Embryonic facial prominence (tissue), 1 donor: ENCODE measurements at regions not wholly inside any gene's neighbourhood (a gene's known extent, or its start where the extent isn't known, plus 50 kb on each side); places are given as distances from the start of the nearest gene placed in this dataset.

Experiments used
- DNase-seq: peaks from one replicate; pipeline ENCODE4 v3.0.0-alpha.2; 2016; ENCODE audit errors: extremely low spot score

DNA sequence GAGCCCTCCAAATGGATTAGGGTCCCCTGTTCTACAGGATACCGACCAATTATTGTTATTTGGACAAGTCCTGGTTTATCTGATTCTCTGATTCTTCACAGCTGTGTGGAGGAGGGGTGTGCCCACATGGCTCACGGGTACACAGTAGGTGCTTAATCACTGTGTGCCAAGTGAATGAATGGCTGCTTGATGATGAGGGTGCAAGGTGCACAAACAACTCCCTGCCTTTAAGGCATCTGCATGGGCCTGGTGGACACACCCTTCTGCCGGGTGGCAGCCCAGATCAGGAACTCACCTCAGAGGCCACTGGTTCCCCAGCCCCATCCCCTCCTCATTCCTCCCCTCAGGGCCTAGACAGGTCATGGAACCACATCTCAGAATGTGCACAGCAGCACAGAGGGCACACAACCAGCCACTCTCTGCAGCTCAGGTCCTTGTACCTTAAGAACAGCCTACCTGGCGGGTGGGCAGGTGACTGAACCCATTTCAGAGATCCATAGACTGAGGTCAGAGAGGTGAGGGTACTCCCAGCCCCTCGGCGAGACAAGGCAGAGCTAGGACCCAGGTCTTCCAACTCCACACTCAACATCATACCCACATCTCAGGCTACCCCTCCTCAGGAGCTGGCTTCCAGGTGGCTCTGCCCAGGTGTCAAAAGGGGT lies 50.3 kb downstream of the SHANK2 start:
- DNase-seq: no peak

DNA sequence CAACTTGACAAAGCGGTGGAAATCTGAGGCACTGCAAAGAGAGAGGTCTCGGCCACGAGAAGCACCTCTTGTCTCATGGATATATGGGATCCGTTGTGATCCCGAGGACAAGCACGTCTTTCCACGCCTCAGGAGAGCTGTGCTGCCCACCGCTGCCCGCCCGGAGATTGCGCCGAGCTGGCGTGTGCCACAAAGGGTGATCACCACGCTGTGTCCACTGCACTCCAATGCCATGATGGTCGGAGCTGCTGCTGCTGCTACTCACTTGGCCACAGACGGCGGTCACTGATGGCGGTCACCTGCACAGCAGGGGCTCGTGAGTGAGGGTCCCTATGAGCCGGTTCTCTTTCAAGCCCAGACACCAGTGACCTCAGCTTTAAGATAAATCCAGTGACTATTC lies 51.1 kb downstream of the SHANK2 start:
- DNase-seq: no peak

DNA sequence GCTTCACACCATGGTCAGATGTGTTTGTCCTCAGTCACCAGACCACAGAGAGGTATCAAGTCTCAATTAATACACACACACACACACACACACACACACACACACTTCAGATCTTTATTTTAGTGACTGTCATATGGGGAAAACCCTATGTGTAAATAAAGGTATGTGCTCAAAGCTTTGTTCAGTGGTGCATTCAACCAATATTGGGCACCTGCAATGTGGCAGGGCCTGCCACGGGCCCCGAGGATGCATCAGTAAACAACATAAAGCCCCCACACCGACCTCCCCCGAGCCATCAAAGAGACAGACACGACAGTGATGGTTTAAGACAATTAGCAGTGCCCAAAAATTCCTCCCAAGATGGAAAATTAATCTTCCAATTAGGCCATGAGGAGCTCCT lies 51.6 kb downstream of the SHANK2 start:
- DNase-seq: no peak

DNA sequence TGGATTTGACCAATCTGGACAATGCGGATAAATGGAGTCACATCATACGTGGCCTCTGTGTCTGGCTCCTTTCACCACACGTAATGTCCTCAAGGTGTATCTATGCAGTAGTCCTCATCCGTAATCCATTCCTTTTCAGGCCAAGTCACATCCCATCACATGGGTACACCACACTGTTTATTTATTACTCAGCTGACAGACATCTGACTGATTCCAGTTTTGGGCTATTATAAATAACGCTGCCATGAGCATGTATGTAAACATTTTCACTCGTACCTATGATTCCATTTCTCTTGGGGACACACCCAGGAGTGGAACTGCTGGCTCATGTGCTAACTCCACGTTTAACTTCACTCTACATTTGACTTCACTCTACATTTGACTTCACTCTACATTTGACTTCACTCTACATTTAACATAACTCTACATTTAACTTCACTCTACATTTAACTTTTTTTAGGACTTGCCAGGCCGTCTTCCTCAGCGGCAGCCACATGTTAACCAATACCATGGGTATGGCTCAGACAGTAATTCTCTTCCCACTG lies 52.1 kb downstream of the SHANK2 start:
- DNase-seq: no peak

DNA sequence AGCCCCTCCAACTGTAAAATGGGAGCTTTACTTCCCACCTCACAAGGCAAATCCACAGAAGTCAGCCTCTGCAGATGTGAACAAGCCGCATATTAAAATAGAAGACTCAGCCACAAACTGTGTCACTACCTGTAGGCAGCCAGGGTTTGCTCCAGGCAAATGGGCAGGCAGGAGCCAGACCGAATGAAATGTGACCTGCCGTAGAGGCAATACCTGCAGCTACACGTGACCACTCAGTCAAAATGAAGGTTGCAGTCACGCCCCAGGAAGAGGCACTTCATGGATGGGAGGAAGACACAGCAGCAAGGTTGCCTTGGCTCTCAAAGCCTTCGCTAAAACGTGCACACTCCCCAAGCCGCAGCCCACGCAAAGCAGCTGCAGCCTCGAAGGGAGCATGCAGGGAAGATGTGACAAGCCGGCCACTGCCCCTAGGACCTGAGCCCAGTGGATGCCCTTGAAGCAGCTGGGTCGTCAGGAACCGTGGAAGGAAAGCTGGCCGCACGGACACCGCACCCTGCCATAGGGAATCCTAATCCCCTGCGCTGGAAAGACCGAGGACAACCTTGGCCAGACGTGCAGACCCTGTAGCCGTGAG lies 53.1 kb downstream of the SHANK2 start:
- DNase-seq: no peak

DNA sequence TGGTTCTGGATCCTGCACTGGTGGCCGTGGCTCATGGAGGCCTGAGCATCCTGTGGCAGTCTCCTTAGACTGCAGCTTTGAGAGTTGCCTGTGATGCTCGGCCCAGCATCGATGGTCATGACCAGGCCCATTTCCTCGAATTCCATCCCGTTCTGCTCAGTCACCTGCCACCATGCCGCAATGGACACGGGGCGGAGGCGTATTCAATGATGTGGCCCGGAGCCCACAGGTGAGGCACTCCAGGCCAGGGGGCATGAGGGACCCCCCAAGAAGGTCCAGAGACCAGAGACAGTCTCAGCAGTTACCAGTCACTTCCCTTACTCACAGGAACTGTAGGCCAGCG lies 53.6 kb downstream of the SHANK2 start:
- DNase-seq: no peak

DNA sequence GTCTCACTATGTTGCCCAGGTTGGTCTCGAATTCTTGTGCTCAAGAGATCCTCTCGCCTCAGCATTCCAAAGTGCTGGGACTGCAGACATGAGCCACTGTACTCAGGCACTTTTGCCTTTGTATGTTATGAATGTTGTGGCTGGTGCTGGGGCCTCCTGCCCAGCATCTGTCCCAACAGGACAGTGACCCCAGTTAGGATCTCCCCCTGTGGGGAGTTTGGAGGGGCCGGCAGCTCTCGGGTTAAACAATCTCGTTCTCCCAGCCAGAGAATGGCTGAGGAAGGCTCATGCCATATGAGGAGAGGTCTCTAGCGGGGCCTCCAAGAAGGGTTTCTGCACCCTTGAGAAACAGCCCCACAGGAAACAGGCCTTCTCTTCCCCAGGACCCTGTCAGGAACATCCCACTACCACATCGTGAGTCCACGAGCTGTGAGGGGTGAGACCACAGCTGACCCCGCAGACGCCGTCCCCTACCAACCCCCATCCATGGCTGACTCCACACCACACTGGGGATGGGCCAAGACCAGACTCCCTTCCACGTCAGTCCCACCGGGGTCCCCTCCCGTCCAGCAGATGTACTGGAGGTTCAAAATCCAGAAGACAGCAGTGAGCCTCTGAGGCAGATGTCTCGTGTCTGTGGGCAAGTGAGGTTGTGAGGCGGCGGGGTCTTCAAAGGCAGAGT lies 54.1 kb downstream of the SHANK2 start:
- DNase-seq: no peak

DNA sequence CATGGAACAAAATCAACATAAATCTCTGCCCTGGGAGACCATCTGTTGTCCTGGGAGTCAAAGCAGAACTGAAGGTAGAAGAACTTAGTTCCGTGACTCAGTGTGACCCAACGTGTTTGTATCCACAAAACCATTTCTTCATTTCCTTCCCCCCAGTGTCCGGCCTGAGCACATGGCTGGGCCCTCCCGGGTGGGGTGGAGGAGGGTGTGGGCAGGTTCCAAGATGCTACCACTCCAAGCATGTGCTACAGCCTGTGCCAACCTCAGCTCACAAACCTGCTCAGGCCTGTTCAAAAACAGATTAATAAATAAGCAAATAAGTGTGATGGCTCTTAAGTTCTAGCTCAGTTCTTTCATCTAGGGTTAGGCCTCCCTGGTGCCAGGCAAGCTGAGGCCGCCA lies 55.3 kb downstream of the SHANK2 start:
- DNase-seq: no peak

DNA sequence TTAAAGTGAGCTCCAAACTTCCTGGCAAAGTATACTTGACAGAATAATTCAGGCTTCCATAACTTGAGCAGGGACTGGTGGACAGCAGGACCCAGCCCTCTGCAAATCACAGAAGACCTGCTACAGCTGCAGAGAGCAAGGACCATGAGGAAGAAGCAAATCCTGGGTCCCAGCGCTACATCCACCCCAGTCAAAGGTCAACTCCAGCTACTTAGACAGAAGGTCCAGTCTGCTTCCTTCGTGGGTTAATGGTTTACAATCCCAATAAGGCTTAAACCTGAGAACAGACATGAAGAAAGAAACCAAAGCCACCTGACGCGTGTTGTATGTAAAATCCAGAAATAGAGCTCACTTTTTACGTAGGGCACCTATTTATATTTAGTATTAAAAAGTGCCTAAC lies 57.7 kb downstream of the SHANK2 start:
- DNase-seq: no peak

DNA sequence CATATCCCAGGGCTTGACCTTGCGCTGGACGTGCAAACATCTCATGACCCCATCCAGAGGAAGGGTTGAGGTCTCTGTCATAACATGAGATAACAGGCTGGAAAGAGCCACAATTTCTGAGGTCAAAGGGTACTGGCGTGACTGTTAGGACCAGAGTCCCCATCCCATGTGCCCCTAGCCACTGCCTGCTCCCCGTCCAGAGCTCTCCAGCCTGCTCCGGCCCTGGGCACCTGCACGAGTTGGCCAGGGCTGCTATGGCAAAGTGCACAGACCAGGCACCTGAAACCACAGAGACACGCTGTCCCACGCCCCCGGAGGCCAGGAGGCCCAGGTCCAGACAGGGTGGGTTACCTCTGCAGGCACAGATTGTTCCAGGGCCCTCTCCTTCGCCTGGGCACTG lies 58.9 kb downstream of the SHANK2 start:
- no peak for DNase-seq

DNA sequence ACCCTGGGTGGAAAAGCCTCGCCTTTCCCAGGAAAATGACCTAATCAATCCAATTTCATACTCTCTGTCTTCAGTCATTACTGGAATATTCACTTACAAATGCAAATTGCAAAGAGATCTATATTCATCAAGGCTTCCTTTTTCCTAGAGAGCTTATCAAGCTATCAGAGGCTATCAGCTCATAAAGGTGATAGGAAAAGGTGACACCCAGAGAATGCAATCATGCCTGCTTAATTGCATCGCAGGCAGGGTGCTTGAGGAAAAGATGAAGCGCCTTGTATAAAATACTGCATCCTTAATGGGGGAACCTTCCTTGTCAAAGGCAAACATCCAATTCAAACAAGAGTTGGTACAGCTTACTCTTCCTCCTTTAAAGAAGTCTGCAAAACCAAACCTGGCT lies 59.7 kb downstream of the SHANK2 start:
- DNase-seq: no peak

DNA sequence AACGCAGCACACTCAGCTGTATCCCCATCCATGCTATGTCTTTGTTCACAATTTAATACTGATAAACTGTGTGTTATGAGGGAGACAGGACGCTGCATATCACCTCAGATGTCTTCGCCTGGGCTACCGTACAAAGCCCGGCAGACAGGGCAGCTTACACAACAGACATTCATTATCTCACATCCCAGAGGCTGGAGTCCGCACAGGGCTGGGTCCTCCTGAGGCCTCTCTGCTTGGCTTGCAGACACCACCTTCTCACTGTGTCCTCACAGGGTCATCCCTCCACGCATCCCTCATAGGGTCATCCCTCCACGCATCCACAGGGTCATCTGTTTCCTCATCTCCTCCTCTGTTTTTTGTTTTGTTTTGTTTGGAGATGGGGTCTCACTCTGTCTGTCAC lies 61.2 kb downstream of the SHANK2 start:
- no peak for DNase-seq

DNA sequence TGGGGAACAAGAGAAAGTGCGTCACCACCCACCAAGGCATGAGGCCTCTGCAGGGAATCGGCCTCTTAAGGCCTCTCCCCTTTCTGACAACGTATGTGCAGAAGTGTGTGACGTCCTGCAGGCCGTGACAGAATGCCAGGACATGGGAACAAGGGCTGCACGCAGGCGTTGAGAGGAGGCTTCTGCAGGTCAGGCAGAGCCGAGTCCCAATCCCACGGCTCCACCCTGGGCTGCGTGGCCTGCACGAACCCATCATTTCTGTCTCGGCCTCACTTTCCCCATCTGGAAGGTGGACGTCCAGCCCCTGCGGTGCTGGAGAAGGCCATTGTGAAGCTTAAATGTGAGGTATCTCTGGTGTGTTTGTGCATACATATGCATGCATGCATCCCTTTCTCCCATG lies 61.8 kb downstream of the SHANK2 start:
- no peak for DNase-seq

DNA sequence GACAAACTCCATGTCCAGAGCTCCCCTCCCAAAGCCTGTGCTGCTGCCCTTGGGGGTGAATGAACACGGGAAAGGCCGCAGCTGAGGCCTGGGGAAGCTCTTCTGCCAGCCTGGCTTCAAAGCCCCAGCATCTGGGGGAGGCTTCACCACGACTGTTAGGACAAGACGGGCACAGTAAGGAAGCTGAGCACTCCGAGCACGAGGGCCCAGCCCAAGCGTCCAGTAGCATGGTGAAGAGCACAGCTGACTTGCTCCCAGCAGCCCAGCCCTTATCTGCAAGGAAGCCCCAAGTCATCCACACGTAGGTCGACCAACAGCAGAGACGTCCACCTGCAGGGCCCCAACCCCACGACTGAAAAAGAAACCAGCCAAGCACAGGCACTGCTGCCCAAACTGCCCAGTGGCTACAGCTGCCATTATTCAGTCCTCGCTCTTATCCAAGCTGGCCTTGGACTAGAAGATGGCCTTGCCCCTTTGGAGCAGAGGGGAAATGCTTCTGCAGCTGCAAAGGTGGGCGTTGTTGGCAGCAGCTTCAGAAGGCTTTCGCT lies 62.5 kb downstream of the SHANK2 start:
- no peak for DNase-seq

DNA sequence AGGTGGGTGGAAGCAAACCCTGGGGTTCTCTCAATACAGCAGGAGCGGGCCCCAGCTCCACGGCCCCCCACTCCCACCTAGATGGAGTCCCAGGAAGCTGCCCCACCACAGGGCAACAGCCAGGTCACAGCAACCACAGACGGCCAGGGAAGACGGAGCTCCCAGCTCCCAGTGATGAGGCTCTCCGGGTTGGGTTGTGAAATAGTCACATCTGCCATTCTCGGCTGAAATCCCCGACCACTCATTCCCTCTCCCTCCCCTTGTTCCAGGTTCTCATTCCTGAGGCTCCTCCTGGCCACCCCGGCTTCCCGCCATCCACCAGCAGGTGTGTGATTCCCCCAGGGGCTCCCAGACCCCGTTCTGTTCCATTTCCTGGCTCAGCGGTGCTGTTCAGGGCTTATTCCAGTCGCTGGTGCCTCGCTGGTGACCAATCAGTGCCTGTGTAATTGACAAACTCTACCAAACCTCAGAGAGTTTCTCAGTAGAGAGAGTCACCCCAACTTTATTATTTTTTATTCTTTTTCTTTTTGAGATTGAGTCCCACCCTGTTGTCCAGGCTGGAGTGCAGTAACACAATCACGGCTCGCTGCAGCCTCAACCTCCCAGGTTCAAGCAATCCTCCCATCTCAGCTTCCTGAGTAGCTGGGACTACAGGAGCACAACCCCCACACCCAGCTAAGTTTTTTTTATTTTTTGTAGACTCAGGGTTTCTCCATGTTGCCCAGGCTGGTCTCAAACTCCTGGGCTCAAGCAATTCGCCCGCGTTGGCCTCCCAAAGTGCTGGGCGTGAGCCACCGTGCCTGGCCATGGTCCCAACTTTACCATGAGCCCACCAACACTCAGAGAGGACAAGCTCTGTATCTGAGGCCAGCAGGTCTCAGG lies 63.2 kb downstream of the SHANK2 start:
- no peak for DNase-seq

DNA sequence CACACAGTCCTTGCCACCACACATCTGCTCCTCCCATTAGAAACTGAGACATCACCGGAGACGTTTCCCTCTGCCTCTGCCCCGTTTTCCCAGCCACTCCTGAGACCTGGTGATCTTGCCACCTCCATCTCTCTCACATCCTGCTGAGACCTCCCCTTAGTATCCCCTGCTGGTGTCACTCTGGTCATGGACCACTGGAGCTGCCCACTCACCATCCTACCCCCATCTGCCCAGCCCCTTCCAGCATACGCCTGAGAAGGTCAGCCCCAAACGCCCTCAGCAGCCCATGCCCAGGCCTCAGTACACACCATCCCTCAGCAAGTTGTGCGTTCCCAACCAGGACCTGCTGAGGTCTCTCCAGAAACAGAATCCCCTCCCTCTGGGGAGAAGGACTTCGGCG lies 64.3 kb downstream of the SHANK2 start:
- no peak for DNase-seq

DNA sequence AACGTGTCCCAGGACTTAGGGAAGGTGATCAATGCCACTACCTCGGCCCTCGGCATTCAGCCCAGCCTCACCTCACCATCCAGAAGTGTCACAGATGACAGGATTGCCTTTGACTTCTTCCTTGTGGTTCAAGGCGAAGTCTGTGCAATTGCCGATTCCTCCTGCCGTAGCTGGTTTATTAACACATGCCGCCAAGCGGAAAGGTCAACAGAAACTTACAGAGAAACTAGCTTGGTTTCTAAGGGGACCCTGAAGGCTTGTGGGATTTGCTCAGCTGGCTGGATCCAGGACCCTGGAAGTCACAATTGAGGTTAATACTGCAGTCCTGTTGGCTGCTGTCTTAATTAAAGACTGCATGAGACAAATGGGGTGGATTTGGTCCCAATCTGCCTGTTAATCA lies 65.6 kb downstream of the SHANK2 start:
- DNase-seq: no peak

DNA sequence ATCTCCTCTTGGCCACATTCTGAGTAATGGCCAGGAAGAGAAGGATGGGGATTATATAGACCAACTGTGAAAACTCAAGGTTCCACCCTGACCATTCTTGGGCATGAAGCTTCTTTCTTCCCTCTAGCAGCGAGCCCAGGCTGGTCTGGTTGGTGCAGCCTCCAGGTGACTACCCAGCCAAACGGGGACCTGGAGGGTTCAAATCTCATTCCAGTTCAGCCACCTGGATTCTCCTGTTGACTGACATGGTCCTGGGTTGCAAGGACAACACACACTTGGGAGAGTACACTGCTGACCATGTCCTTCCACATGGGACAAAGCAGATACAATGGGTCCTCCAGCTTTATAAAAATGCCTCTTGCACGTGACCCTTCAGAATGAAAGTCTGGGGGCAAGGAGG lies 67.0 kb downstream of the SHANK2 start:
- DNase-seq: no peak

DNA sequence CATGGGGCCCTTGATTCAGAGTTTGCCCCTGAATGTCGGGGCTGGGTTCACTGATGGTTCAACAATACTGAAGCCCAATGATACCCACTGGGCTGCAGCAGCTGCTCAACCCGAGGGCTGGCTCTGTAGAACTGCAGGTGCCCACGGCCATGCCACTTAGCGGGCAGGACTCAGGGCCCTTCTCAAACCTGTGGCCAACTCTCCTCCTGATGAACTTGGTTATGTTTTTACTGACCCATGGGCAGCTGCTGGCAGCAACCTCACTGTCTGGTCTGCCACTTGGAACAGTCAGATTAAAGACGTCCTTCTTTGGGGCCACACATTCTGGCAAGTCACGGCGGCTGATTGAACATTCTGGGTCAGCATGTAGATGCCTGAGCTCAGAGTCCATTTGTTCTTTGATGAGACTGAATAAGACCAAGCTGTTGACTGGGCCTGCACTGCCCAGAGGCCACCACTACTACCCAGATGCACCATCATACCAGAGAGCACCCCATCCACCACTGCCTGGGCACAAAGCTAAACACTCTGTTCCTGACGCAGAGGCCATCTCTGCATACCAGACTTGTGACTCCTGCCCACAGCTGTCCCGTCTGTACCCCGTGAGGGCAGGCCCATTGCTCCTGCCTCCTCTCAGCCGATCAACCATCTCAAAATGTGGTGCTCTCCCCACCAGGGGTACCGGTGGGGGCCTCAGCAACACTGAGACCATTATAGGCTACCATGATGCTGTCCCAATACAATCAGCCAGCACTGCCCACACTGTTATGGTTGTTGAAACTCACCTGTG lies 67.8 kb downstream of the SHANK2 start:
- DNase-seq: no peak

DNA sequence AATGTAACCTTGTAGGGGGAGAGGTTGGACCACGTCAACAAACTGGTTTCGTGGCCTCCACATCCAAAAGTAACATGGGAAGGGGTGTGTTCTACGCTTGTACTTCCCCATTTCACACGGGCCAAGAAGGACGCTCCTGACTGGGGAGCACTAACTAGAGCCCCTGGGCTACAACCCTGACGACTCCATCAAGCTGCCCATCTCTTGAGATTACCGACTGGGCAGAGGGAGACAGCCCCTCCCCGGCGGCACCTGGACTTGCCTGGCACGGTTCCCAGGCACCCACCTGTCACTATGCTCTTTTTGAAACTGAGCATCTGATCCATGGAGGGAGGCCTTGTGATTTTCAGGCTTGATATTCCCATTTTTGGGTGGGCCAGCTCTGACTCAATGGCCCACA lies 68.5 kb downstream of the SHANK2 start:
- DNase-seq: no peak
